Stimulated activated CD4-positive, alpha-beta T cell treated with anti-CD3 and anti-CD28 coated beads, Interleukin-2, amount 100 ng/mL, for 24 hours (primary cell): ENCODE measurements at regions not wholly inside any gene's neighbourhood (a gene's known extent, or its start where the extent isn't known, plus 50 kb on each side); places are given as distances from the start of the nearest gene placed in this dataset.
"Not testable (repeated sequence)": the region's sequence is repeated elsewhere in the genome, so short reads cannot be mapped to it uniquely, and the experiment has no call there.

Experiments used
- DNase-seq, 2 donors: peaks; one replicate each; pipeline ENCODE4 v3.0.0-alpha.2; 2020

- DNase-seq: not testable (repeated sequence)
These were observed 858.8 kb downstream of the TUBA3C start for GRCh38 chr13:18322821-18323220.

- DNase-seq: not testable (repeated sequence)
These were observed 862.0 kb downstream of the TUBA3C start for GRCh38 chr13:18319653-18320052.

- not testable (repeated sequence) for DNase-seq
These were observed 878.3 kb downstream of the TUBA3C start for GRCh38 chr13:18303240-18303813.

- not testable (repeated sequence) for DNase-seq
These were observed 880.7 kb downstream of the TUBA3C start for GRCh38 chr13:18300968-18301367.

DNA sequence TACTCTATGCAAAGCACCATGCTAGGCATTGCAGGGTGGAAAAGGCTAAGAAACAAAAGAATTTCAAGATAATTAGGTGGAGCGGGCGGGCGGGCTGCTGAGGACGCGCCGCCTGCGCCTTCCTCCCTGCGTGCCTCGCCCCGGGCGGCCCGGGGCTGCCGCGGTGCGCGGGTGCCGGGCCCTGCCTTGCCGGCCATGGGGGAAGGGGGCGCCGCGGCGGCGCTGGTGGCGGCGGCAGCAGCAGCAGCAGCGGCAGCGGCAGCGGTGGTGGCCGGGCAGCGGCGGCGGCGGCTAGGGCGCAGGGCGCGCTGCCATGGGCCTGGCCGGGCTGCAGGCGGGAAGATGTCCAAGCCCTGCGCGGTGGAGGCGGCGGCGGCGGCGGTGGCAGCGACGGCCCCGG is 884.3 kb downstream of the TUBA3C start:
- DNase-seq: not testable (repeated sequence)

- not testable (repeated sequence) for DNase-seq
These were observed 885.0 kb downstream of the TUBA3C start for GRCh38 chr13:18296617-18297016.

DNA sequence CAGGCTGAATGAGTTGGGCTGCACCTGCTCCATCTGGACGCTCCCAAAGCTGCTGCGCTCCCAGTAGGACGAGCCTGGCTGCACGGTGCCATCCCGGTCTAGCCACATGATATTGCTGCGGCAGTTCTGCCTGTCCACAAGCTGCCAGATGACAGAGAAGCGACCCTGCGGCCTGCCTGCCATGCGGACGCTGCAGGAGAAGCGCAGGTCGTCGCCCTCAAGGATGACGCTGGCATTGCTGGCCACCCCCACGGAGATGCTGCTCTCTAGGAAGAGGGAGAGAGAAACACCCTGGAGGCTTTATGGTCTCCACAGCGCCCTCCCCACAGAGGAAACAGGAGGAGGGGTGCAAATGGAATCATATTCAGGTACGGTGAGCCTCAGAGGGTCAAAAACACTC is 887.3 kb downstream of the TUBA3C start:
- not testable (repeated sequence) for DNase-seq

GRCh38 chr13:18286848-18287247 is 894.8 kb downstream of the TUBA3C start:
- not testable (repeated sequence) for DNase-seq

- not testable (repeated sequence) for DNase-seq
These were observed 896.0 kb downstream of the TUBA3C start for GRCh38 chr13:18285663-18286062.

DNA sequence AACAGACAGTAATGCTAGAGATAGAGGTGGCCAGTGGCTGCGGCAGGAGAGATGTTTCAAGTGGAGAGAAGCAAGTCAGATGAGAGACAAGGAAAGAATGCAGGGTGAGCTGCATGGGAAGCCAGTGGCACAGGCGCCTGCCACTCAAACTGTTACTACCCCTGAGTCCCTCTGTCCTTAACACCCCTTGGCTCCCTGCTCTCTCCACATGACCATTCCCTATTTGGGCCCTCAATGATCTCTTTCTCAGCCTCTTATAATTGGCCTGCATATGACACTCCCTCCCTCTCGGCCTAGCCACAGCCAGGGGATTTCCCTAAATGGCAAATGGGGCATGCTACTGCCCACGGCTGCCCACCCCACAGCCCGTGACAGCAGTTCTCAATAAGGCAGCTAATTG is 897.6 kb downstream of the TUBA3C start:
- not testable (repeated sequence) for DNase-seq

DNA sequence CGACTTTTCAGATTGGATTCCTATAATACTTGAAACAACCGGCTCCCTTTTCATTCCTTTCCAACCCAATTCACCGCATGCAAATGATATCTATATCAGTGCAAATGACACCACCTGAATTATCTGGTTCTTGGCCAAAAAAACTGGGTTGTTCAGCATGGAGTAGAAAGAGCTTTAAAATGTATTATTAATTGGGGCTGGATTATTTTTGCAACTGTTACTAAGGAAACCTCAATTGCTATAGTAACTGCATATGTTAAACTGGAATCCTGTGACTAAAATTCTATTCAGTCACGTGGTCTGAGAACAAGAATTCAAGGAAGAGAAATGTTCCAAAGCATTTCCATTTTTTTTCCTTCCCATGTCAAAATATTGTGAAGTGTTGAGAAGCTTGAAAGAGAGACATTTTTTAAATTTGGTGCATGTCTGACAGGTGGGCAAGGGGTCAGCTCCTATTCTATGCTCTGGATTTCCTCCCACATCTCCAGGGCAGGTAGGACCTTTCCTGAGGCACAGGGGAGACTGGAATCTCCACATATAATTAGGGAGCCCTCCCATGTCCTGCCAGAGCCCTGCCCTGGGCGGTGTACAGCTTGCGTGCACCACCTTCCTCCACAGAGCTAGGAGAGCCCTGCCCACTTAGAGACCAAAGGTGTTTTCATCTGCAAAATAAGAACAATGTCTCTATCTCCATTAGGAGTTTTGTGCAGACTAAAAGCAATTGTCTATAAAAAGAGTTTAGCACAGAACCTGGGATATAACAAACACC is 899.6 kb downstream of the TUBA3C start:
- DNase-seq: not testable (repeated sequence)

- not testable (repeated sequence) for DNase-seq
These were observed 900.5 kb downstream of the TUBA3C start for GRCh38 chr13:18280904-18281828.

DNA sequence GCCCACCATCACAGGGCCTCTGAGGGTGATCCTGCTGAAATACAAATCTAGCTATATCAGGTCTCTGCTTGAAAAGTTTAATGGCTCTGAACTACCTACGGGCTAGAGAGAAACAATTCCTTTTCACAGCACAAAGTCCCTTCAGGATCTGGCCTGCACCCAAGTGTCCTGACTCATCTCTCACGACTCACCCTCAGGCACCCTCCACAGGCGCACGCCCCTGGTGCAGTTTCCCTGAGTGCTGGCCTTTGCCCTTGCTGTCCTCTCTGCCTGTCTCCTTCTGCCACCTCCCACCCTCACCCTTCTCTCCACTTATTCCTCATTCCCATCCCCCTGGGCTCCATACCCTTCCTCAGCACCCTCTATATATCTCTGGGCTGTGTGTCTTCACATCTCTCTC is 901.7 kb downstream of the TUBA3C start:
- DNase-seq: not testable (repeated sequence)

DNA sequence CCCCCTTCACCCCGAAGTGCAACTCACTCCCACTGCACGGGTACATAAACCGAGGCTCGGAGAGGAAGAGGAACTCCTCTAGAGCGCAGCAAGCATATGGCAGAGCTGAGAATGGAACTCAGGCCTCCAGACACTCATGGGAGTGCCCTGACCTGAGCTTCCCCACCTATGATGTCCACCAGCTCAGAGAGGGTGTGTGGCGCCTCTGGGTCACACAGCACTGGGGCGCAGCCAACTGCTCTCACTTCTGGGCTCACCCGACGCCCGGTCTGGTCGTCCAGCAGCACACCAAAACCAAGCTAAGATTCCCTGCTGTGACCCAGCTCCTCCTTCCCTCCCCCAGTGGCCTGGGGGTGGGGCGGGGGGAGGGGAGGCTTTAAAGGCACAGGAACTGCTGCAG is 904.3 kb downstream of the TUBA3C start:
- DNase-seq: not testable (repeated sequence)

- not testable (repeated sequence) for DNase-seq
These were observed 905.3 kb downstream of the TUBA3C start for GRCh38 chr13:18276280-18276679.

GRCh38 chr13:18273785-18274514 is 907.7 kb downstream of the TUBA3C start:
- DNase-seq: not testable (repeated sequence)

DNA sequence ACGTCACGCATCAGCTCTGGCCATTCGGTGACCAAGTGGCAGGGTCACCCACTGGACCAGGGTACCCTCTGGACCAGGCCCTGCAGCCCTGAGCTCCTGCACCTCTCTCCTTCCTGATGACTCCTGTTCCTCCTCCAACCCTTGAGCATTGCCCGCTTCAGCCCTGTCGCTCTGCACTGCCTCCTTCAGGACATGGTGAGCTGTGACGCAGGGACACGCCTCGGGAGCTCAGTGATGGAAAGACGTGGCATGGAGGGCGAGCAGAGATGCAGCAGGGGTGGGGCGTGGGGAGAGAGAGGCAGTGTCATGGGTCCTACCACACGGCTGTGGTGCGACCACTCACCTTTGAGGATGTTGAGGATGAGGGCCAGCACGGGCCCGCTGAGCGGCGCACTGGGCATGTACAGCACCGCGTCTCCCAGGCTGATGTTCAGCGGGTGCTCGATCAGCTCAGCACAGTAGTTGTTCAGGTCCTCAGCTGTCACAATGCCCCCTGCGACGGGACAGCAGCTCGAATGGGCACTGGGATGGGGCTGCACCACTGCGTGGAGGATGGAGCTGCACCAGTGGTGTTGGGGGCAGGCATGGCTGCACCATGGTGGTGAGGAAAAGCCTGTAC is 922.7 kb downstream of the TUBA3C start:
- not testable (repeated sequence) for DNase-seq

DNA sequence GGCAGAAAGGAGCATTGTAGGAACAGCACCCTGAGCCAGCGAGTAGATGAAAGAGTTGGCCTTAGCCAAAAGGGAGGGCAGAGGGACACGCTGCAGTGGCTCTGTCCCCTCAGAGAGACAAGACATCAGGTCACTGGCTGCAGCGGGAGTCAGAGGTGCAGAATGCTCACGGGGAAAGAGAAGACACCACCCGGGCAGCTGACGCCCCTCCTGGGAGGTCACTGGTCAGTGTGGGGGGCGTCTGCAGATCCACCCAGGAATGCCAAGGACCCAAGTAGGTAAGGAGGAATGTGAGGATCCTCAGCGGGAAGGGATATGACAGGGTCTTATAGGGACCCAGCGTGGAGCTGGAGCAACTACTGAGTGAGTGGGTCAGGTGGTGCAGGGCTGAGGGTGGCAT is 923.9 kb downstream of the TUBA3C start:
- DNase-seq: not testable (repeated sequence)

- DNase-seq: not testable (repeated sequence)
These were observed 928.8 kb downstream of the TUBA3C start for GRCh38 chr13:18252848-18253247.

GRCh38 chr13:18248533-18249240 is 932.9 kb downstream of the TUBA3C start:
- not testable (repeated sequence) for DNase-seq

- not testable (repeated sequence) for DNase-seq
These were observed 941.5 kb downstream of the TUBA3C start for GRCh38 chr13:18240086-18240485.
